Stomach (tissue), 4 donors: ENCODE measurements at regions not wholly inside any gene's neighbourhood (a gene's known extent, or its start where the extent isn't known, plus 50 kb on each side); places are given as distances from the start of the nearest gene placed in this dataset.

ENCODE experiments used
- POLR2A ChIP-seq, 4 donors: fragments of 450-650 bp; IDR thresholded peaks; one replicate each; pipeline ENCODE4 v1.6.1; 2016; ENCODE audit warnings: antibody characterized with exemption in 4 of 4, control low read depth in 2 of 4, mild to moderate bottlenecking in 1 of 4, moderate library complexity in 1 of 4
- TF ChIP-seq, protein P1 (sequence below), 7 experiments: fragments of 450-650 bp in 4 of 7; fragments of 200-600 bp in 3 of 7; sonication (generic) in 3 of 7; IDR thresholded peaks; one replicate each; pipeline ENCODE4 v1.5.1; 2016 to 2019; ENCODE audit warnings: antibody characterized with exemption in 7 of 7, control low read depth in 2 of 7, mild to moderate bottlenecking in 1 of 7

DNA sequence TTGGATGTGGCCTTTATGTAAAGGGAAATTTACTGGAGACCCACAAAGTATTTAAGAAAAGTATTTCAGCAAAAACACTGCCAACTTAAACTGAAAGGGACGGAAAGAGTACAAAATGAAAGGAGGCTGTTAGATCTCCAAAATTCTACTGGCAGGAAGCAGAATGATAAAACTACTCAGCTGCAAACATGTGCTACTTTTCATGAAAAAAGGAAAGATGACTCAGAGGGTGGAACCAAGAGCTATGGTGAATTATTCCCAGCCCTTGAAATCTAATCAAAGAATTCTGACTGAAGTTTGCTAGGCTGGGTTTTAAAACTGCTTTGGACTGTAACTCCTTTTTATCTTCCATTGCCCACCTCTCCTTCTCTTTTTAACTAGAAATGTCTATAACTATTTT, 58.6 kb upstream of the ZBED3 start:
- no peak for TF ChIP-seq POLR2A (IDR thresholded peaks at IDR 0.05)
- TF ChIP-seq, protein P1, sequence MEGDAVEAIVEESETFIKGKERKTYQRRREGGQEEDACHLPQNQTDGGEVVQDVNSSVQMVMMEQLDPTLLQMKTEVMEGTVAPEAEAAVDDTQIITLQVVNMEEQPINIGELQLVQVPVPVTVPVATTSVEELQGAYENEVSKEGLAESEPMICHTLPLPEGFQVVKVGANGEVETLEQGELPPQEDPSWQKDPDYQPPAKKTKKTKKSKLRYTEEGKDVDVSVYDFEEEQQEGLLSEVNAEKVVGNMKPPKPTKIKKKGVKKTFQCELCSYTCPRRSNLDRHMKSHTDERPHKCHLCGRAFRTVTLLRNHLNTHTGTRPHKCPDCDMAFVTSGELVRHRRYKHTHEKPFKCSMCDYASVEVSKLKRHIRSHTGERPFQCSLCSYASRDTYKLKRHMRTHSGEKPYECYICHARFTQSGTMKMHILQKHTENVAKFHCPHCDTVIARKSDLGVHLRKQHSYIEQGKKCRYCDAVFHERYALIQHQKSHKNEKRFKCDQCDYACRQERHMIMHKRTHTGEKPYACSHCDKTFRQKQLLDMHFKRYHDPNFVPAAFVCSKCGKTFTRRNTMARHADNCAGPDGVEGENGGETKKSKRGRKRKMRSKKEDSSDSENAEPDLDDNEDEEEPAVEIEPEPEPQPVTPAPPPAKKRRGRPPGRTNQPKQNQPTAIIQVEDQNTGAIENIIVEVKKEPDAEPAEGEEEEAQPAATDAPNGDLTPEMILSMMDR (IDR thresholded peaks at IDR 0.05): no peak
